Karpas-422 (cell line): ENCODE measurements at regions not wholly inside any gene's neighbourhood (a gene's known extent, or its start where the extent isn't known, plus 50 kb on each side); places are given as distances from the start of the nearest gene placed in this dataset.
"Not testable (repeated sequence)": the region's sequence is repeated elsewhere in the genome, so short reads cannot be mapped to it uniquely, and the experiment has no call there.

Experiments
- DNase-seq: peaks from one replicate; pipeline ENCODE4 v3.0.0-alpha.2; 2015
- H2AFZ ChIP-seq: fragments of 200-600 bp; sonication (generic); 2 replicates; pipeline ENCODE4 v1.6.1; 2014; ENCODE audit warnings: antibody characterized with exemption, low read length, mixed read lengths
- H3K27ac ChIP-seq: fragments of 200-600 bp; sonication (generic); 2 replicates; pipeline ENCODE4 v1.5.1; 2014; ENCODE audit warnings: mild to moderate bottlenecking, low read length, moderate library complexity
- H3K27me3 ChIP-seq: fragments of 200-600 bp; sonication (generic); 2 replicates; pipeline ENCODE4 v1.6.1; 2014; ENCODE audit warnings: low read length, mixed read lengths
- H3K36me3 ChIP-seq: fragments of 200-600 bp; sonication (generic); 2 replicates; pipeline ENCODE4 v1.6.1; 2014; ENCODE audit warnings: low read length, mixed read lengths; ENCODE audit not compliant: insufficient read depth
- H3K4me1 ChIP-seq: fragments of 200-600 bp; sonication (generic); 2 replicates; pipeline ENCODE4 v1.6.1; 2014; ENCODE audit warnings: mild to moderate bottlenecking, low read length, mixed read lengths
- H3K4me2 ChIP-seq: fragments of 200-600 bp; sonication (generic); 2 replicates; pipeline ENCODE4 v1.6.1; 2014; ENCODE audit warnings: low read length, low read depth, mild to moderate bottlenecking; ENCODE audit not compliant: poor library complexity, severe bottlenecking
- H3K4me3 ChIP-seq: fragments of 200-600 bp; sonication (generic); 2 replicates; pipeline ENCODE4 v1.5.1; 2014; ENCODE audit warnings: mild to moderate bottlenecking, antibody characterized with exemption, low read length, mixed read lengths
- H3K79me2 ChIP-seq: fragments of 200-600 bp; sonication (generic); 2 replicates; pipeline ENCODE4 v1.6.1; 2014; ENCODE audit warnings: mild to moderate bottlenecking, low read length, mixed read lengths
- H3K9ac ChIP-seq: fragments of 200-600 bp; sonication (generic); 2 replicates; pipeline ENCODE4 v1.6.0; 2014; ENCODE audit warnings: low read length
- H3K9me2 ChIP-seq: fragments of 200-600 bp; sonication (generic), shearing (Covaris generic); replicated peaks from 2 replicates; pipeline ENCODE4 v1.6.0; 2014; ENCODE audit warnings: mild to moderate bottlenecking, low read length, moderate library complexity; ENCODE audit not compliant: insufficient read depth
- H3K9me3 ChIP-seq: fragments of 300-700, 200-600 bp; sonication (generic); 2 replicates; pipeline ENCODE4 v1.6.1; 2014; ENCODE audit warnings: low read length, mixed read lengths
- H4K20me1 ChIP-seq: fragments of 200-600 bp; sonication (generic); 2 replicates; pipeline ENCODE4 v1.6.1; 2014; ENCODE audit warnings: mild to moderate bottlenecking, antibody characterized with exemption, low read length, low read depth; ENCODE audit not compliant: insufficient read depth

DNA sequence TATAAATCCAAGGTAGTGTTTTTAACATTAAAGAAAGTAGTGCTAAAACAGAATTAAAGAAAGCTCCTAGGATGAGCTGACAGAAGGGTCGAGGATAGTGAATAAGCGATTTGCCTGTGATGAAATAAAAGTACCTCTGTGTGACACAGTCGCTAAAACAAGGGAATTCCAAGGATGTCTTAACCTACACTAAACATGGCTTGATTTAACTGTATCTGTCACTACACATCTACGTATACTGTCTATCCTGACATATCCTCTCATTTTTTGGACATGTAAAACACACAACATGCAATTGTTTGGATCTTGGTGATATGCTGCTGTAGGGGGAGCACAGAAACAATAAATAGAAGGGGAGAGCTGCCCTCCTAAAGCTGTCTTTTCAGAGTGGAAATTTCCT lies 580.8 kb upstream of the SLC8A1 start:
- H4K20me1 ChIP-seq: no peaks in the 10 kb centered on the region
- no peaks in the 10 kb centered on the region for H3K9me2 ChIP-seq
- H2AFZ ChIP-seq: no peak overlapping the region
- no peak overlapping the region for H3K4me3 ChIP-seq
- H3K9ac ChIP-seq: no peak overlapping the region
- no peaks in the 10 kb centered on the region for H3K4me1 ChIP-seq
- no peak overlapping the region for H3K4me2 ChIP-seq
- no peaks in the 10 kb centered on the region for H3K79me2 ChIP-seq
- no peaks in the 10 kb centered on the region for H3K9me3 ChIP-seq
- no peak for DNase-seq
- no peaks in the 10 kb centered on the region for H3K36me3 ChIP-seq
- no peaks in the 10 kb centered on the region for H3K27me3 ChIP-seq
- H3K27ac ChIP-seq: no peak overlapping the region

DNA sequence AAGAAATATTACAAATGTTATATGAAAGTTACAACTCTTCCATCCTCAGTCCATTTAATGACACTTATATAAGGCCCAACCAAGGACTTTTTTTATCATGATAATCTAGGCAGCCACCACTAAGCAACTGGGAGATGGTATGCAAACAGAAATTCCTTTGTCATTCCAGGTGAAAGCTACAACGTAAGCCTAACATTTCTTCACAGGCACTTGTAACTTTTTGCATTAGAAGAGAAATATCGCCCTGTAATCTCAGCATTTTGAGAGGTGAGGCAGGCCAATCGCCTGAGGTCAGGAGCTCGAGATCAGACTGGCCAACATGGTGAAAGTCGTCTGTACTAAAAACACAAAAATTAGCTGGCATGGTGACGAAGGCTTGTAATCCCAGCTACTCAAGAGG lies 581.2 kb upstream of the SLC8A1 start:
- Histone ChIP-seq H3K27ac (no peak overlapping the region), H3K9ac (no peak overlapping the region), H3K4me2 (no peak overlapping the region), H2AFZ (no peak overlapping the region), H3K79me2 (no peaks in the 10 kb centered on the region), H4K20me1 (no peaks in the 10 kb centered on the region), H3K4me1 (no peaks in the 10 kb centered on the region), H3K9me2 (no peaks in the 10 kb centered on the region), H3K9me3 (no peaks in the 10 kb centered on the region), H3K4me3 (no peak overlapping the region), H3K36me3 (no peaks in the 10 kb centered on the region), H3K27me3 (no peaks in the 10 kb centered on the region)
- DNase-seq: no peak

DNA sequence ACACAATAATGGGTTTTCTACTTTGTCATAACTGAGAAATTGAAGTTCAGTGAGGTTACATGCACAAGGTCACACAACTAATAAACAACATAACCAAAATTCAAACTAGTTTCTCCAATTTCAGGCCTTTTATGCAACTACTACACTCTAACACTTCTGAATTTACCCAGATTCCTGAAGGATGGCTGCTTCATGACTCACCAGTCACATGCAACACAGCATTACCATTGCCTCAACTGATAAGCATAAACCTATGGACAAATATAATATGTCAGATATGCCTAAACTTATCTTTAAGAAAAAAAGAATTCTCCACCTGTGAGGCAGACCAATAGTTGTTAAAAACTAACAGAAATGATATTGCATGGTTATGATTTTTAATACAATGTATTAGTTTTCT lies 586.5 kb upstream of the SLC8A1 start:
- H2AFZ ChIP-seq: no peak overlapping the region
- H3K79me2 ChIP-seq: no peaks in the 10 kb centered on the region
- H3K27ac ChIP-seq: no peak overlapping the region
- H3K4me3 ChIP-seq: no peak overlapping the region
- no peaks in the 10 kb centered on the region for H3K4me1 ChIP-seq
- H3K36me3 ChIP-seq: no peaks in the 10 kb centered on the region
- H4K20me1 ChIP-seq: no peaks in the 10 kb centered on the region
- H3K9ac ChIP-seq: no peak overlapping the region
- H3K9me3 ChIP-seq: no peaks in the 10 kb centered on the region
- DNase-seq: no peak
- no peaks in the 10 kb centered on the region for H3K9me2 ChIP-seq
- no peaks in the 10 kb centered on the region for H3K27me3 ChIP-seq
- H3K4me2 ChIP-seq: no peak overlapping the region

DNA sequence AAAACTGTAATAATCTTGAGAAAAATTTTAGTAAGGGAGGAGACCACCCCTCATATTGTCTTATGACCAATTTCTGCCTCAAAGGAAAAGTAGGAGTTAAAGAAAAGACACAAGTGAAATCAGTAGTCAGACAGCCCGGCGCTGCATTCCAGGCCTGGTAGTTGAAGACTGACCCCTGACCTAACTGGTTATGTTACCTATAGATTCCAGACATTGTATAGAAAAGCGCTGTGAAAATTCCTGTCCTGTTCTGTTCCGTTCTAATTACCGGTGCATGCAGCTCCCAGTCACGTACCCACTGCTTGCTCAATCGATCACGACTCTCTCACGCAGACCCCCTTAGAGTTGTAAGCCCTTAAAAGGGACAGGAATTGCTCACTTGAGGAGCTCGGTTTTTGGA lies 587.9 kb upstream of the SLC8A1 start:
- H4K20me1 ChIP-seq, H3K4me1 ChIP-seq, H3K27ac ChIP-seq, H3K4me3 ChIP-seq, H3K36me3 ChIP-seq, H3K9me2 ChIP-seq, H3K27me3 ChIP-seq, H2AFZ ChIP-seq, H3K4me2 ChIP-seq, H3K9ac ChIP-seq, DNase-seq, H3K9me3 ChIP-seq, H3K79me2 ChIP-seq: not testable (repeated sequence)

DNA sequence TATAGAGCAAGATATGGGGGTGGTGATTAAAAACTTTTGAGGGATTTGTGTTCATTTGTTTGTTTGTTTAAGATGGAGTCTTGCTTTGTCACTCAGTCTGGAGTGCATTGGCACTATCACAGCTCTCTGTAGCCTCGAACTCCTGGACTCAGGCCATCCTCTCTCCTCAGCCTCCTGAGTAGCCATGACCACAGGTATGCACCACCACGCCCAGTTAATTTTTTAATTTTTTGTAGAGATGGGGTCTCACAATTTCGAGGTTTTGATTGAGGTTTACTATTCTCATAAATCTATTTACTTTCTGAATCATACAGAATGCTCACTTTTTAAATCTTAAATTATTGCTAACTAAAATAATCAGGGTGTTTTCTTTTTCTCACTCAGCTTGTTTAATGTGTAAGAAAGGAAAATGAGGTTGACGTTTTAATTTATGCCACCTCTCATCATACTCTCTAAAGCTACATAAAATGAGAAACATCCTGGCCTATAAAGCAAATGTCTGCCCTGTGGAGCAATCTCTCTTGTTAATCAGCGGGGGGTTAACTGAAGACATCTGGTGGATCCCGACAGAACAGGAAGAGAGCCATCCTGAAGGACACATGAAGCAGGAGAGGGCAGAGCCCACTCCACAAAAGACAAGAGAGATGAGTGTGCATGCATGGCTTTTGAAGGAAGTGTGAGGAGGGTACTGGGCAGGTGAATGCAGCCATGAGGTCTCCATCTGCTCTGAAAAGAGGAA lies 589.1 kb upstream of the SLC8A1 start:
- Histone ChIP-seq H3K79me2 (no peaks in the 10 kb centered on the region), H3K9ac (no peak overlapping the region), H3K9me2 (no peaks in the 10 kb centered on the region), H3K9me3 (no peaks in the 10 kb centered on the region), H2AFZ (no peak overlapping the region), H3K27ac (no peak overlapping the region), H3K4me2 (no peak overlapping the region), H3K27me3 (no peaks in the 10 kb centered on the region), H3K4me1 (no peaks in the 10 kb centered on the region), H4K20me1 (no peaks in the 10 kb centered on the region), H3K4me3 (no peak overlapping the region), H3K36me3 (no peaks in the 10 kb centered on the region)
- no peak for DNase-seq

DNA sequence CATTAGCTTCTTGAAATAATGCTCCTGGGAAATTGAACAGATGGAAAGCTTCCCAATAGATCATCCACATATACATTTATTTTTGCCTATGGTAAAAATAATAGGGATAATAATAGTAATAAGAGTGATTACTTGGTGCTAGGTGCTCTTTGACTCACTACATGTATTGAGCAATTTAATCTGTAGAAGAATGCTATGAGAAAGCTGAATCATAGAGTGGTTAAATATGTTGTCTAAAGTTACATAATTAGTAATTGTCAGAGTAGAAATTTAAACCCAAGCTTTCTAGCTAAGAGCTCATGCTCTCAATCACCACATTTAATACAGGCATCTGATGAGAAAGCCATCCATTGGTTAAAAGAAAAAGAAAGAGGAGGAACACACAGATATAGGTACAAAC lies 590.5 kb upstream of the SLC8A1 start:
- Histone ChIP-seq H3K27me3 (no peaks in the 10 kb centered on the region), H3K79me2 (no peaks in the 10 kb centered on the region), H3K9me2 (no peaks in the 10 kb centered on the region), H4K20me1 (no peaks in the 10 kb centered on the region), H3K9ac (no peak overlapping the region), H3K36me3 (no peaks in the 10 kb centered on the region), H3K9me3 (no peaks in the 10 kb centered on the region), H3K4me1 (no peaks in the 10 kb centered on the region), H3K4me2 (no peak overlapping the region), H3K4me3 (no peak overlapping the region), H3K27ac (no peak overlapping the region), H2AFZ (no peak overlapping the region)
- no peak for DNase-seq

DNA sequence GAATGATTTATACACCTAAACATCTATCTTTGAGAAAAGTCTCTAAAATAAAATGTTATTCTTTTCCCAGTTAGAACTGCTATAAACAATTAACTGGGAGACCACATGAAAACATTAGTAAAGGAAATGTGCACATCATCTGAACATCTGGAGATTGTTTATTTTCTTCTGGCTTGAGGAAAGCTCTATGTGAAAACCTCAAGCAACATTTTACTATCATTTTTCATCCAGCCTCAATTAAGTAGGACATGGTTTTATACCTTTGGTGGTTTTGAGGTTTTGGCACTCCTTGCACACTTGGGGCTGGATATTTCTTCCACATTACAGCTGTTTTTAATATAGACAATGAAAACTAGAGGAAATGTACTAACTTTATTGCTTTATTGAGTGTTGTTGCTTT lies 609.5 kb upstream of the SLC8A1 start:
- Histone ChIP-seq H3K79me2 (no peaks in the 10 kb centered on the region), H3K4me2 (no peak overlapping the region), H4K20me1 (no peaks in the 10 kb centered on the region), H3K27me3 (no peaks in the 10 kb centered on the region), H2AFZ (no peak overlapping the region), H3K9me2 (no peaks in the 10 kb centered on the region), H3K9me3 (no peaks in the 10 kb centered on the region), H3K27ac (no peak overlapping the region), H3K36me3 (no peaks in the 10 kb centered on the region), H3K4me1 (no peaks in the 10 kb centered on the region), H3K9ac (no peak overlapping the region), H3K4me3 (no peak overlapping the region)
- DNase-seq: no peak

DNA sequence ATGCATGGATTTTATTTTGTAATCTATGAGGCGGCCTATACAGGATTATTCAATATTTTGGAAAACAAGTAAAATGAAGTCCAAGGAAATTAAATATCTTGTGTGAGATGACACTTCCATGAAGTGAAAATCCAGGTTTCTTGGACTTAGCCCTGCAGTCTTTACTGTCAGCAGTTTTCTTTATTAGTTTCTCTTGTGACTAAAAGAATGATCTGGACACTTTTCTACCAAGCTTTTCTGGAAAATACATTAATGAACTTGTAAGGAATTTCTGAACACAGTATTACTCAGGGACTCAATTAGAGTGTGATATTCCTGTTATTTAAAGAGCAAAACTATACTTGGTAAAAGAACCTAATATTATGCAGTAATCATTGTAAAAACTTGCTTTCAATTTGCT lies 610.4 kb upstream of the SLC8A1 start:
- no peak for DNase-seq
- H4K20me1 ChIP-seq: no peaks in the 10 kb centered on the region
- H3K4me2 ChIP-seq: no peak overlapping the region
- no peak overlapping the region for H3K27ac ChIP-seq
- no peaks in the 10 kb centered on the region for H3K36me3 ChIP-seq
- H2AFZ ChIP-seq: no peak overlapping the region
- no peaks in the 10 kb centered on the region for H3K9me3 ChIP-seq
- H3K4me1 ChIP-seq: no peaks in the 10 kb centered on the region
- no peaks in the 10 kb centered on the region for H3K9me2 ChIP-seq
- no peaks in the 10 kb centered on the region for H3K27me3 ChIP-seq
- H3K79me2 ChIP-seq: no peaks in the 10 kb centered on the region
- H3K9ac ChIP-seq: no peak overlapping the region
- no peak overlapping the region for H3K4me3 ChIP-seq

DNA sequence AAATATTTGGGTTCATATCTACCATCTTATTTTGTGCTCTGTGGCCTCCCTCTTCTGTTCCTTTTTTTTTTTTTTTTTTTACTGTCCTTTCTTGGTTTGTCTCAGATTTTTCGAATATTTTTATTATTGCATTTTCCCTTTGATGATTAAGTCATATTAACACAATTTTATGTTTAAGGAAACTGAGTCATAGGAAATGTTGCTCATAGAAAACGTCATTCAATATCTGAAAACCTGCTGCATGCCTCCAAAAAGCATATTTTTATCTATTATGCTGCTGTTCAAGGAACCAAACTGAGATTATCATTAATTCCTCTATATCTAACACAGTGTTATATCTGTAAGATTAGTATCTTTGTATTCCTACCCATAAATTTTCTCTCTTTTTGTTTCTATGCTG lies 614.3 kb upstream of the SLC8A1 start:
- no peaks in the 10 kb centered on the region for H3K4me1 ChIP-seq
- no peak for DNase-seq
- no peak overlapping the region for H3K4me2 ChIP-seq
- H3K36me3 ChIP-seq: no peaks in the 10 kb centered on the region
- H3K4me3 ChIP-seq: no peak overlapping the region
- H4K20me1 ChIP-seq: no peaks in the 10 kb centered on the region
- H3K9me3 ChIP-seq: no peaks in the 10 kb centered on the region
- H3K79me2 ChIP-seq: no peaks in the 10 kb centered on the region
- H3K27me3 ChIP-seq: no peaks in the 10 kb centered on the region
- no peaks in the 10 kb centered on the region for H3K9me2 ChIP-seq
- no peak overlapping the region for H3K27ac ChIP-seq
- no peak overlapping the region for H3K9ac ChIP-seq
- H2AFZ ChIP-seq: no peak overlapping the region
